ENCODE measurements at regions not wholly inside any gene's neighbourhood (a gene's known extent, or its start where the extent isn't known, plus 50 kb on each side); places are given as distances from the start of the nearest gene placed in this dataset.

- TF ChIP-seq, protein P1, sequence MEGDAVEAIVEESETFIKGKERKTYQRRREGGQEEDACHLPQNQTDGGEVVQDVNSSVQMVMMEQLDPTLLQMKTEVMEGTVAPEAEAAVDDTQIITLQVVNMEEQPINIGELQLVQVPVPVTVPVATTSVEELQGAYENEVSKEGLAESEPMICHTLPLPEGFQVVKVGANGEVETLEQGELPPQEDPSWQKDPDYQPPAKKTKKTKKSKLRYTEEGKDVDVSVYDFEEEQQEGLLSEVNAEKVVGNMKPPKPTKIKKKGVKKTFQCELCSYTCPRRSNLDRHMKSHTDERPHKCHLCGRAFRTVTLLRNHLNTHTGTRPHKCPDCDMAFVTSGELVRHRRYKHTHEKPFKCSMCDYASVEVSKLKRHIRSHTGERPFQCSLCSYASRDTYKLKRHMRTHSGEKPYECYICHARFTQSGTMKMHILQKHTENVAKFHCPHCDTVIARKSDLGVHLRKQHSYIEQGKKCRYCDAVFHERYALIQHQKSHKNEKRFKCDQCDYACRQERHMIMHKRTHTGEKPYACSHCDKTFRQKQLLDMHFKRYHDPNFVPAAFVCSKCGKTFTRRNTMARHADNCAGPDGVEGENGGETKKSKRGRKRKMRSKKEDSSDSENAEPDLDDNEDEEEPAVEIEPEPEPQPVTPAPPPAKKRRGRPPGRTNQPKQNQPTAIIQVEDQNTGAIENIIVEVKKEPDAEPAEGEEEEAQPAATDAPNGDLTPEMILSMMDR (conservative IDR thresholded peaks at IDR 0.05; ENCODE audit: low read length) = no peak
- no peak for TF ChIP-seq EZH2phosphoT487 (IDR thresholded peaks at IDR 0.05; ENCODE audit: borderline replicate concordance, low read depth, low read length)
Measured at GRCh38 chr5:111840036-111840674, 83.2 kb upstream of the NREP start.
